ENCODE measurements at regions not wholly inside any gene's neighbourhood (a gene's known extent, or its start where the extent isn't known, plus 50 kb on each side); places are given as distances from the start of the nearest gene placed in this dataset.

GRCh38 chr3:105187344-105187743 lies 179.4 kb upstream of the ALCAM start:
- DNase-seq = no peak

GRCh38 chr3:105195260-105195659 lies 171.4 kb upstream of the ALCAM start:
- peak in 1 of 3 donors; percentile 1 for DNase-seq

DNA sequence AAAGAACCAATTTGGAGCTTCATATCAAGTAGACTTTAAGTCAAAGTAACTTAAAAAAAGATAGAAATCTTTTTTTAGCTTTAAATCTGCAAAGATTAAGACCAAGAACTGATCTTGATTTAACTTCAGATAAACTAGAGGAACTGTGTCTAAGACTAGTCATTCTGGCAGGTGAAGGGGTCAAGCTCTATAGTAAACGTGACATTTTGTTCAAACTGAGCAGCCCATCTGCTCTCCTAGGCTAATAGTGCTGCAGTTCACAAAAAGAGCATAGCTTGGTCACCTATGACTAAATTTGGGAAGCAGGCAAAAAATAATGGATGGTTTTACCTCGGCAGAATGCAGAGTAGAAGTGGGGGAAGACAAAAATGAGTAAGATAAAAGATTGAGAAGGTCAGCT lies 168.8 kb upstream of the ALCAM start:
- no peak for DNase-seq

DNA sequence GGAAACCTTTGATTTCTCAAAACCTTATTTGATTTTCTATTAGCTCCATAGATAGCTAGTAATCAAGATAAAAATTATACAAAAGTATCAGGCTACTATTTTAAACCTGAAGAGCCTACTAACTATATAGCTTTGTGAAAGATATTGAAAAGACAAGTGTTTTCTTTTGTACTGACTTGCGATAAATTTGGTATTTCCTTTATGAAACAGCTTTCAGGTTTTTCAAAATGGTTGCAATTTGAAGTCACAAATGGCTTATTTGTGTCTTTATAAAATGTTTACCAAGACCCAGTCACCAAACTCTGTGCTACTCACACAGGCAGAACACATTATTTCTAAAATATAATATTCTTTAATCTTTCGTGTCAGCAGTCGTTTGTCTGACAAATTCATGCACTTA lies 167.5 kb upstream of the ALCAM start:
- no peak for DNase-seq

- DNase-seq = no peak
These were observed 156.6 kb upstream of the ALCAM start for GRCh38 chr3:105210141-105210540.

DNA sequence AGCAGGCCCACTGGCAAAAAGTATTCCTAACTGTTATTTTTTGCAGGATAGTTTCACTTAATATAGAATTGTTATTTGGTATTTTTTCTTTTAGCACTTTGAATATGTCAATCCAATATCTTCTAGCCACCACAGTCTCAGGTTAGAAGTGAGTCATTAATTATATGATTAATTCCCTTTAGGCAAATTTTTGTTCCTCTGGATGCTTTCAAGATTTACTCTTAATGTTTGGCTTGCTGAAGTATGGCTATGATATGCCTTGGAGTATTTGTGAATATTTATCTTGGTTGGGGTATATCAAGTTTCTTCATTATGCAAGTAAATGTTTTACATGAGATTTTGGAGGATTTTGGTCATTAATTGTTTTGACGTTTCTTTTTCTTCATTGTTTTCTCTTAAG lies 152.1 kb upstream of the ALCAM start:
- DNase-seq = no peak

GRCh38 chr3:105222568-105223093 lies 144.1 kb upstream of the ALCAM start:
- no peak for DNase-seq

GRCh38 chr3:105223815-105224214 lies 142.9 kb upstream of the ALCAM start:
- no peak for DNase-seq

- no peak for DNase-seq
These were observed 138.0 kb upstream of the ALCAM start for GRCh38 chr3:105228696-105229095.

- DNase-seq = peak in 2 of 3 donors; percentile 9 to 22
These were observed 134.2 kb upstream of the ALCAM start for GRCh38 chr3:105232553-105232952.

DNA sequence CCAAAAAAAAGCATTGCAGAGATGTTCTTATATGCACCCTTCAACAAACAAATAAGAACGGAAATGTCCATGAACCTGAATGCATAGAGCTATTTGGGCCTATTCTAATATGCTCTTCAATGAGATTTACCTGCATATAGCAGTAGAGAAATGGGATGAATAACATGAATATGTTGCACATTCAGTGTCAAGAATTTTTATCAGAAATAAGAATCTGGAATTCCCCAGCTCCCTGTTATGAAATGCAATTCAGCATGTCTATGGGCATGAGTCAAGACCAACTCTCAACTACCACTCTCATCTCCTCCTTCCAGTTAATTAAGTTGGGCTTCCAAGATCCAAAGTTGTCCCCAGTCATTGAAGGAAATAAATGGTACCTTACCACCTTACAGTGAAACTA lies 133.7 kb upstream of the ALCAM start:
- DNase-seq = no peak

- no peak for DNase-seq
These were observed 131.5 kb upstream of the ALCAM start for GRCh38 chr3:105235221-105235620.

DNA sequence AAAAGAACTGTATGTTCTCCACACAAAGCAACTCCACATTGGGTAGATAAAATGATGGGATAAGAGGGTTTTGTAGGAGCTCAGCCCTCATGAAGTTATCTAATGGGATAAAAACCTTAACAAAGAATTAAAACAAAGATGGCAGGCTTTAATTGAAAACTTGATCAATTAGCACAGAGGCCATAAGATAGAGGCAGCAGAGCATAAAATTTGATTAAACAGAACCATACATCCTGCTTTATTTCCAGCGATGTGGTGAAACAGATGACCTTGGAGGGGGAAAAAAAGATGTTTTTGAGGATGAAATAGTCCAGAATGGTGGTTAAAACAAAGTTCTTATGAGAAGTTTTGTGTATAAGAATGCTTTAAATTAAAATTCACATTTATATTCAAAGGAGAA lies 130.9 kb upstream of the ALCAM start:
- no peak for DNase-seq

DNA sequence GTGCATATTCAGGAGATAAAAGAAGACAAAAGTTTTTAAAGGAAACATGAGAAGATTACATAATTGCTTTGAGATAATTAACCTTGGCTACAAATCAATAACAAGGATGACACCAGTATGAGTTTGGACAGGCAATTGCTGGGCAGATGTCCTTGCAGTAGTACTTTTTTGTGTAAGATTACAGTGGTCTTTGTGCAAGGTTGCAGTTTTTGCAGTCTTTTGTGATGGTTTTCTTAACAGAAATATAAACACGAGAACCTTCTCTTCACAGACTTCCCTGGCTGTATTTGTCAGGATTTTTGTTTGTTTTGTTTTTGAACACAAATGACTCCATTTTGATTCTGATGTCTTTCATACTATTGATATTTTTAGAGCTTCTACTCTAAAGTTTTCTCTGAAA lies 128.3 kb upstream of the ALCAM start:
- no peak for DNase-seq

GRCh38 chr3:105243076-105243475 lies 123.6 kb upstream of the ALCAM start:
- no peak for DNase-seq

GRCh38 chr3:105246536-105246935 lies 120.2 kb upstream of the ALCAM start:
- DNase-seq = no peak

DNA sequence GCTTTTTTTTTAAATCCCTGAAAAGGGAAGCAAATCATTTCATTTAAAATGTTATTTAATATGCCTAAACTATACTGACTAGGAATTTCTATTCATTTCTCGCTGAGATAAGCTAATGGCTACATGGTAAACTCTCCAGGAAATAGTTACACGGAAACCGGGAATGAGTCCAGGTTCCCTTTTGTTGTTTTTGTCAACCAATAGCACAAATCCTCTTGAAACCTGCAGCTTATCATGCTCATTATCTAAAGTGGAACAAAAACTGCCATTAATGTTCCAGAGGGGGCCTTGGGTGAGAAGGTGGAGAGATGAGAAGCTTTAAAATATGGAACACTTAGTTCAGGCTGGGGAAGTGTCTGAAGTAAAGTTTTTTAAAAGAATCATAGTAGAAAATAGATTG lies 113.5 kb upstream of the ALCAM start:
- DNase-seq = no peak

GRCh38 chr3:105254154-105254553 lies 112.6 kb upstream of the ALCAM start:
- DNase-seq = no peak

DNA sequence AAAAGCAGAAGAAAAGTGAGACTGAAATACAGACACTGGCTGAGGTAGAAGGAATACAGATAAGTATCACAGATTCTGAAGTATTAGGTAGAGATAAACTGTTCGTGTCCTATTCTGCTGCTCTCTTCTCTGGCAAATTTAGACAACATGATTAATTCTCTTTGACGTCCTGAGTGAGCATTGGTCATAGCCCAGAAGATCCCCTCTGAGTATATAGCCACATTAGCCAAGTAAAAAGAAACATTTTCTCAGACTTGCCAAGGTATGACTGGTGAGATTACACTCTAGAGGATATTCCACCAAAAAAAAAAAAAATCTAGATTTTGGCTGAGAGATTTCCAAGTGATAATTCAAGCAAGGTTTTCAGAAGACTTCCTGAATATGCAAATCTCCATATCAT lies 111.4 kb upstream of the ALCAM start:
- peak in 2 of 3 donors; percentile 10 to 23 for DNase-seq

GRCh38 chr3:105259496-105259895 lies 107.2 kb upstream of the ALCAM start:
- no peak for DNase-seq

GRCh38 chr3:105260385-105260784 lies 106.3 kb upstream of the ALCAM start:
- no peak for DNase-seq

DNA sequence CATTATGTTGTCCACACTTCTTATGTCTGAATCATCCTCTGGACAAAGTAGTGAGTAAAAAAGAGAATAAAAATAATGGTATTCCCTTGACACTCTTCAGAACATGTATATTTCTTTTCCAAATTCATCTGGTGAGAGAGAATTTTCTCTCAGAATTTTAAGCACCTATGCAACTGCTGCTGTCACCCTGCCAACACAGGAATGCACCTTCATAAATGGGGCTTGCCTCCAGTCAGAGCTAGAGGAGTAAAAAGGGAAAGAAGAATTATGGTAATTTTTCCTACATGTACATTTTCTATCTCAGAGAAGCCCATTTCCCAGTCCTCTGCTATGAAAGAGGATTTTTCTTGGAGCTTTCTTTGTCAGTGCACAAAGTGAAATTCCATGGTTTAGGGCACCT lies 92.2 kb upstream of the ALCAM start:
- DNase-seq = no peak

DNA sequence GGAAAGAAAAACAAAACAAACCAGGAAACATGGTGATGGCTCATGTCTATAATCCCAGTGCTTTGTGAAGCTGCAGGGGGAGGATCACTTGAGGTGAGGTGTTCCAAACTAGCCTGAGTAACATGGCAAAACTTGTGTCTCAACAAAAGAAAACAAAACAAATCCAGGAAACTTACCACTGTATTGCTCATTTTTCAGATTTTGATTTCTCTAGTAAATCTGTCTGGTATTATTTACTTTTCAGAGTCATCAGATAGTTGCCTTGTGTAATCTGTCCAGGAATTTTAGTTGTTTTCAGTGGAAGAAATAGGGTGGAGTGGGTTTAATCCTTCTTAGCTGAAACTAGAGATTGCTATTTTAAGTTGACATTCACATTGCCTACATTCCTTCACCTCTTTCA lies 91.8 kb upstream of the ALCAM start:
- DNase-seq = peak in 1 of 3 donors; percentile 41

DNA sequence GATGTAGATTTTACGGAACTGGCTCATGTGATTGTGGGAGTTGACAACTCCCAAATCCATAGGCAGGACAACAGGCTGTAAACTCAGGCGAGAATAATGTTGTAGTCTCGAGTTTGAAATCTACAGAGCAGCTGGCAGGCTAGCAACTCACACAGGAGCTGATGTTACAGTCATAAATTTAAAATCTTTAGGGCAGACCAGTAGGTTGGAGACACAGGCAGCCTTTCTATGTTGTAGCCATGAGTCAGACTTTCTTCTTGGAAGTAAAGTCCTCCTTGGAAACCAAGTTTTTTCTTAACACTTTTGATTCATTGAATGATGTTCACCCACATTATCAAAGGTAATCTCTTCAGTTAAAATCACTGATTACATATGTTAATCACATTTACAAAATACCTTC lies 89.1 kb upstream of the ALCAM start:
- DNase-seq = no peak

GRCh38 chr3:105278688-105279087 lies 88.0 kb upstream of the ALCAM start:
- no peak for DNase-seq
